B cell (primary cell): ENCODE measurements at regions not wholly inside any gene's neighbourhood (a gene's known extent, or its start where the extent isn't known, plus 50 kb on each side); places are given as distances from the start of the nearest gene placed in this dataset.

Source experiments
- ATAC-seq: fragments of 200-7000 bp; cut with Tn5 transposase; one replicate; pipeline ENCODE4 v1.10.0; 2021; ENCODE audit warnings: low read depth, mild to moderate bottlenecking, moderate number of reproducible peaks, moderate library complexity
- CTCF ChIA-PET: fragments of 350-600 bp; sonication (Branson Sonifier 250); formaldehyde crosslinking; loops from one replicate; lab custom pipeline; 2021; ENCODE audit warnings: antibody characterized with exemption, inconsistent platforms; lab: Charles Lee
- POLR2A ChIA-PET: fragments of 350-600 bp; sonication (Branson Sonifier 250); formaldehyde crosslinking; loops from one replicate; lab custom pipeline; 2021; ENCODE audit warnings: antibody characterized with exemption; lab: Charles Lee
- DNase-seq: peaks from one replicate; pipeline ENCODE4 v3.0.0; 2013
- H2AFZ ChIP-seq: 2 replicates; pipeline ENCODE4 v1.6.1; 2012; ENCODE audit warnings: mild to moderate bottlenecking, low read depth, low read length; ENCODE audit not compliant: insufficient read depth, poor library complexity, severe bottlenecking
- H3K27ac ChIP-seq, 2 donors: 1 replicate in 1 of 2; 2 replicates in 1 of 2; pipeline ENCODE4 v1.5.1; 2012 to 2013; ENCODE audit warnings: low read length in 2 of 2, mild to moderate bottlenecking in 2 of 2, moderate library complexity in 1 of 2
- H3K27me3 ChIP-seq, 4 experiments: fragments of 200-600 bp in 1 of 4; sonication (generic) in 1 of 4; replicated peaks in 1 of 4; 1 replicate in 2 of 4; 2 replicates in 2 of 4; pipeline versions ENCODE4 v1.6.1 to v1.7.0; 2013 to 2016; ENCODE audit warnings: low read length in 3 of 4, mild to moderate bottlenecking in 2 of 4, mixed read lengths in 1 of 4, moderate library complexity in 1 of 4; ENCODE audit not compliant: insufficient read depth in 4 of 4, control insufficient read depth in 3 of 4; ENCODE audit errors: control extremely low read depth in 1 of 4
- H3K36me3 ChIP-seq, 2 experiments: replicated peaks in 1 of 2; 1 replicate in 1 of 2; 2 replicates in 1 of 2; pipeline versions ENCODE4 v1.6.1 to v1.7.1; 2013; ENCODE audit warnings: low read length in 1 of 2; ENCODE audit not compliant: insufficient read depth in 2 of 2, control insufficient read depth in 1 of 2; ENCODE audit errors: control extremely low read depth in 1 of 2, extremely low read depth in 1 of 2
- H3K4me1 ChIP-seq, 2 donors: fragments of 200-600 bp in 1 of 2; sonication (generic) in 1 of 2; 1 replicate in 1 of 2; 2 replicates in 1 of 2; pipeline versions ENCODE4 v1.5.1 to v1.6.1; 2013 to 2017; ENCODE audit warnings: low read length in 2 of 2; ENCODE audit not compliant: control insufficient read depth in 2 of 2, insufficient read depth in 2 of 2
- H3K4me2 ChIP-seq: replicated peaks from 2 replicates; pipeline ENCODE3; 2012; ENCODE audit warnings: mild to moderate bottlenecking, low read depth, low read length; ENCODE audit not compliant: poor library complexity, severe bottlenecking
- H3K4me3 ChIP-seq, 5 experiments: fragments of 200-600 bp in 1 of 5; sonication (generic) in 1 of 5; 1 replicate in 3 of 5; 2 replicates in 2 of 5; pipeline versions ENCODE4 v1.5.1 to v1.7.0; 2011 to 2016; ENCODE audit warnings: low read length in 4 of 5, mild to moderate bottlenecking in 4 of 5, low read depth in 2 of 5, control low read depth in 1 of 5, moderate library complexity in 1 of 5; ENCODE audit not compliant: insufficient read depth in 1 of 5; ENCODE audit errors: control extremely low read depth in 1 of 5, extremely low read depth in 1 of 5
- H3K79me2 ChIP-seq: fragments of 200-600 bp; sonication (generic); one replicate; pipeline ENCODE4 v1.6.0; 2016; ENCODE audit warnings: low read length; ENCODE audit not compliant: control insufficient read depth, insufficient read depth
- H3K9ac ChIP-seq: fragments of 200-600 bp; sonication (generic); 2 replicates; pipeline ENCODE4 v1.6.1; 2017; ENCODE audit warnings: mild to moderate bottlenecking, low read length, moderate library complexity
- H3K9me3 ChIP-seq, 3 donors: one replicate each; pipeline versions ENCODE4 v1.6.1 to v1.7.1; 2013; ENCODE audit warnings: low read length in 2 of 3; ENCODE audit not compliant: control insufficient read depth in 2 of 3, insufficient read depth in 1 of 3; ENCODE audit errors: control extremely low read depth in 1 of 3
- H4K20me1 ChIP-seq: 2 replicates; pipeline ENCODE4 v1.6.0; 2012; ENCODE audit warnings: mild to moderate bottlenecking, low read length; ENCODE audit not compliant: insufficient read depth, control insufficient read depth, poor library complexity, severe bottlenecking
- H3K27ac Mint-ChIP-seq: one replicate; pipeline ENCODE4 v1.8.0; 2021; ENCODE audit warnings: mixed read lengths
- H3K27me3 Mint-ChIP-seq: one replicate; pipeline ENCODE4 v1.8.0; 2021; ENCODE audit warnings: mixed read lengths
- H3K4me1 Mint-ChIP-seq: one replicate; pipeline ENCODE4 v1.8.0; 2021; ENCODE audit warnings: mixed read lengths
- H3K4me3 Mint-ChIP-seq: one replicate; pipeline ENCODE4 v1.8.0; 2021; ENCODE audit warnings: mixed read lengths
- H3K9me3 Mint-ChIP-seq: one replicate; pipeline ENCODE4 v1.8.0; 2022; ENCODE audit warnings: mixed read lengths; ENCODE audit not compliant: insufficient read depth
- EZH2 ChIP-seq: IDR thresholded peaks from 2 replicates; pipeline ENCODE4 v1.6.1; 2012; ENCODE audit warnings: borderline replicate concordance, low read depth, mild to moderate bottlenecking, moderate library complexity, low read length; ENCODE audit not compliant: insufficient read depth, poor library complexity, severe bottlenecking
- WGBS: methylation state at CpG from one replicate; pipeline ENCODE4 v1.1.5; 2013; ENCODE audit warnings: missing lambda C conversion rate; ENCODE audit not compliant: insufficient coverage; 5-methylcytosine and 5-hydroxymethylcytosine counted together
- intact Hi-C: fragments of 100-400 bp; cut with micrococcal nuclease; formaldehyde crosslinking; loops from one replicate; pipeline ENCODE4 v1.10.0; 2022
- TF ChIP-seq, protein P1 (sequence below): fragments of 200-600 bp; IDR thresholded peaks from one replicate; pipeline ENCODE4 v1.8.0; 2022; ENCODE audit warnings: antibody characterized with exemption, mild to moderate bottlenecking

DNA sequence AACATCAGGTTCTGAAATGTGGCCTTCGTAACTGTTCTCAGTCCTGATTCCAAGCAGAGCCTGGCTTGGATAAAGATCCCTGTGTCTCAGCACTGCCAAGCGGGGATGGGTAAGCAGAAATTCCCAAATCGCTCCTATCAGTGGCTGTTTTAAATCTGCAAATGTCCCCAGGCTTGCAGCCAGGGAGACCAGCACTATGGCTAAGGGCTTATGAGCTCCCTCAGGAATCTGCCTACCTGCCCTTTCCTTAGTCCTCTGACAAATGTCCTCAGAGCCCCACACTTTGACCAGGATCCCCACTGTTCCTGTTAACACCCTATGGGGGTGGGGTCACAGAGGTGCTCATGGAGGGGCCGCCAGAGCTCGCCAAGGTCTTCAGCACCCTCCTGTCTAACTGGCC lies 1062.8 kb downstream of the UQCRFS1 start:
- no peak for TF ChIP-seq EZH2
- TF ChIP-seq, protein P1, sequence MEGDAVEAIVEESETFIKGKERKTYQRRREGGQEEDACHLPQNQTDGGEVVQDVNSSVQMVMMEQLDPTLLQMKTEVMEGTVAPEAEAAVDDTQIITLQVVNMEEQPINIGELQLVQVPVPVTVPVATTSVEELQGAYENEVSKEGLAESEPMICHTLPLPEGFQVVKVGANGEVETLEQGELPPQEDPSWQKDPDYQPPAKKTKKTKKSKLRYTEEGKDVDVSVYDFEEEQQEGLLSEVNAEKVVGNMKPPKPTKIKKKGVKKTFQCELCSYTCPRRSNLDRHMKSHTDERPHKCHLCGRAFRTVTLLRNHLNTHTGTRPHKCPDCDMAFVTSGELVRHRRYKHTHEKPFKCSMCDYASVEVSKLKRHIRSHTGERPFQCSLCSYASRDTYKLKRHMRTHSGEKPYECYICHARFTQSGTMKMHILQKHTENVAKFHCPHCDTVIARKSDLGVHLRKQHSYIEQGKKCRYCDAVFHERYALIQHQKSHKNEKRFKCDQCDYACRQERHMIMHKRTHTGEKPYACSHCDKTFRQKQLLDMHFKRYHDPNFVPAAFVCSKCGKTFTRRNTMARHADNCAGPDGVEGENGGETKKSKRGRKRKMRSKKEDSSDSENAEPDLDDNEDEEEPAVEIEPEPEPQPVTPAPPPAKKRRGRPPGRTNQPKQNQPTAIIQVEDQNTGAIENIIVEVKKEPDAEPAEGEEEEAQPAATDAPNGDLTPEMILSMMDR, result no peak
- no peak overlapping the region for H3K9ac ChIP-seq
- CTCF ChIA-PET, result no interaction called here
- H3K36me3 ChIP-seq, result no peaks in the 10 kb centered on the region
- H3K4me2 ChIP-seq, result no peak overlapping the region
- no peaks in the 10 kb centered on the region for H3K4me1 ChIP-seq
- ATAC-seq, result no peak
- Mint-ChIP-seq H3K27ac (no peak overlapping the region), H3K4me3 (no peak overlapping the region), H3K9me3 (peaks cover 2% of the 10 kb centered on the region), H3K27me3 (no peaks in the 10 kb centered on the region), H3K4me1 (no peaks in the 10 kb centered on the region)
- 97% methylated on average over 3 of the region's 5 CpGs for WGBS
- no peak overlapping the region for H2AFZ ChIP-seq
- POLR2A ChIA-PET, result no interaction called here
- no peak for DNase-seq
- no peaks in the 10 kb centered on the region for H3K27me3 ChIP-seq
- H3K27ac ChIP-seq, result no peak overlapping the region
- H4K20me1 ChIP-seq, result no peaks in the 10 kb centered on the region
- intact Hi-C loops, result no loop called here
- H3K4me3 ChIP-seq, result no peak overlapping the region
- H3K9me3 ChIP-seq, result peaks cover 0 to 17% (median 2%) of the 10 kb centered on the region in 3 donors
- no peaks in the 10 kb centered on the region for H3K79me2 ChIP-seq

GRCh38 chr19:28148554-28148953 lies 1064.4 kb downstream of the UQCRFS1 start:
- DNase-seq (no peak), ATAC-seq (no peak)
- CTCF ChIA-PET, result no interaction called here
- Mint-ChIP-seq H3K4me3 (no peak overlapping the region), H3K27ac (no peak overlapping the region), H3K9me3 (peaks cover 2% of the 10 kb centered on the region), H3K4me1 (no peaks in the 10 kb centered on the region), H3K27me3 (no peaks in the 10 kb centered on the region)
- H3K27ac ChIP-seq, result no peak overlapping the region
- 52% methylated on average over 3 of the region's 3 CpGs for WGBS
- no peaks in the 10 kb centered on the region for H4K20me1 ChIP-seq
- no peaks in the 10 kb centered on the region for H3K79me2 ChIP-seq
- no peak overlapping the region for H3K9ac ChIP-seq
- H2AFZ ChIP-seq, result no peak overlapping the region
- intact Hi-C loops, result no loop called here
- H3K4me1 ChIP-seq, result no peaks in the 10 kb centered on the region
- peaks cover 0 to 17% (median 2%) of the 10 kb centered on the region in 3 donors for H3K9me3 ChIP-seq
- H3K4me2 ChIP-seq, result no peak overlapping the region
- no peaks in the 10 kb centered on the region for H3K36me3 ChIP-seq
- no peak overlapping the region for H3K4me3 ChIP-seq
- no peaks in the 10 kb centered on the region for H3K27me3 ChIP-seq
- no peak for TF ChIP-seq EZH2
- TF ChIP-seq, protein P1, result no peak
- POLR2A ChIA-PET, result no interaction called here
